GM12878 (cell line): ENCODE measurements at regions not wholly inside any gene's neighbourhood (a gene's known extent, or its start where the extent isn't known, plus 50 kb on each side); places are given as distances from the start of the nearest gene placed in this dataset.

ENCODE experiments used
- ATAC-seq: fragments of 200-7000 bp; cut with Tn5 transposase; 3 replicates; pipeline ENCODE4 v1.9.1; 2020; ENCODE audit warnings: mild to moderate bottlenecking, moderate library complexity
- BruUV-seq: library from RNA; stranded (reverse); fragments of 400-500 nt; replicated peaks from 2 replicates; lab custom pipeline; 2021; lab: Mats Ljungman, UMichigan
- CTCF ChIA-PET: fragments of 300-600 bp; sonication (Branson Sonifier 250); formaldehyde crosslinking; extraction: SDS; loops from one replicate; lab custom pipeline; 2021; ENCODE audit warnings: inconsistent platforms; lab: Yijun Ruan, JAX
- POLR2A ChIA-PET: fragments of 350-600 bp; formaldehyde crosslinking; extraction: SDS; loops from one replicate; lab custom pipeline; 2021; ENCODE audit warnings: inconsistent platforms; lab: Charles Lee
- RAD21 ChIA-PET: fragments of 300-600 bp; sonication (Branson Sonifier 250); formaldehyde crosslinking; loops from one replicate; lab custom pipeline; 2023; ENCODE audit warnings: antibody characterized with exemption; ENCODE audit not compliant: unreplicated experiment; lab: Charles Lee
- SMC1A ChIA-PET: fragments of 300-600 bp; sonication (Branson Sonifier 250); formaldehyde crosslinking; loops from one replicate; lab custom pipeline; 2023; ENCODE audit not compliant: unreplicated experiment, uncharacterized antibody; lab: Charles Lee
- DNase-seq: peaks from one replicate; pipeline ENCODE4 v3.0.0-alpha.2; 2011; ENCODE audit warnings: low read depth, low spot score
- FAIRE-seq: peaks from 3 replicates; lab custom pipeline; 2011; peaks lifted over from hg19 to GRCh38; lab: Jason Lieb, UNC
- H2AFZ ChIP-seq: 2 replicates; pipeline ENCODE4 v1.6.0; 2011; ENCODE audit warnings: low read depth, low read length, control low read depth; ENCODE audit not compliant: control insufficient read depth
- H3K27ac ChIP-seq: 2 replicates; pipeline ENCODE4 v1.5.1; 2011; ENCODE audit warnings: control low read depth; ENCODE audit not compliant: control insufficient read depth, insufficient read depth
- H3K27me3 ChIP-seq, 2 experiments: replicated peaks in 1 of 2; 2 replicates each; pipeline versions ENCODE4 v1.6.0 to v1.6.1; 2011; ENCODE audit warnings: low read length in 1 of 2; ENCODE audit not compliant: control insufficient read depth in 2 of 2, insufficient read depth in 2 of 2
- H3K36me3 ChIP-seq, 2 experiments: 2 replicates each; pipeline ENCODE4 v1.5.1; 2011; ENCODE audit warnings: low read length in 1 of 2; ENCODE audit not compliant: control insufficient read depth in 2 of 2, insufficient read depth in 2 of 2
- H3K4me1 ChIP-seq: 2 replicates; pipeline ENCODE4 v1.6.1; 2011; ENCODE audit warnings: mild to moderate bottlenecking, low read length, moderate library complexity, mixed read lengths; ENCODE audit not compliant: control insufficient read depth, insufficient read depth
- H3K4me2 ChIP-seq: 2 replicates; pipeline ENCODE4 v1.6.0; 2011; ENCODE audit warnings: control low read depth; ENCODE audit not compliant: control insufficient read depth, insufficient read depth
- H3K4me3 ChIP-seq: fragments of 200-600 bp; sonication (generic); 2 replicates; pipeline ENCODE4 v1.5.1; 2016
- H3K79me2 ChIP-seq: 2 replicates; pipeline ENCODE4 v1.6.0; 2011; ENCODE audit warnings: low read length; ENCODE audit not compliant: control insufficient read depth, insufficient read depth
- H3K9ac ChIP-seq: 2 replicates; pipeline ENCODE4 v1.8.0; 2011; ENCODE audit warnings: low read length, control low read depth, mixed read lengths; ENCODE audit not compliant: control insufficient read depth, insufficient read depth
- H3K9me3 ChIP-seq: replicated peaks from 3 replicates; pipeline ENCODE4 v1.5.1; 2011; ENCODE audit warnings: mild to moderate bottlenecking, low read length; ENCODE audit not compliant: control insufficient read depth, insufficient read depth
- H4K20me1 ChIP-seq: 2 replicates; pipeline ENCODE4 v1.6.0; 2011; ENCODE audit not compliant: control insufficient read depth, insufficient read depth
- CUX1 ChIP-seq: IDR thresholded peaks from 2 replicates; pipeline ENCODE4 v1.6.1; 2012; ENCODE audit warnings: improper control_type of control experiment, low read depth, low read length; ENCODE audit not compliant: insufficient replicate concordance
- IRF4 ChIP-seq: IDR thresholded peaks from 2 replicates; pipeline ENCODE4 v1.6.1; 2011; ENCODE audit warnings: low read depth, low read length
- NKRF ChIP-seq: fragments of 450-650 bp; conservative IDR thresholded peaks from 2 replicates; pipeline ENCODE4 v1.6.1; 2017; ENCODE audit warnings: mild to moderate bottlenecking, moderate library complexity
- PAX8 ChIP-seq: fragments of 450-650 bp; IDR thresholded peaks from 2 replicates; pipeline ENCODE4 v1.6.1; 2017; ENCODE audit warnings: mild to moderate bottlenecking, moderate library complexity
- SMARCA5 ChIP-seq: fragments of 450-650 bp; IDR thresholded peaks from 2 replicates; pipeline ENCODE4 v1.6.1; 2017; ENCODE audit warnings: mild to moderate bottlenecking
- ZNF207 ChIP-seq: fragments of 450-650 bp; IDR thresholded peaks from 2 replicates; pipeline ENCODE4 v1.6.1; 2014; ENCODE audit warnings: antibody characterized with exemption, mild to moderate bottlenecking, borderline replicate concordance
- ZNF384 ChIP-seq: IDR thresholded peaks from 2 replicates; pipeline ENCODE4 v1.6.1; 2012; ENCODE audit warnings: low read depth, mild to moderate bottlenecking, low read length, improper control_type of control experiment, borderline replicate concordance
- WGBS: methylation state at CpG from one replicate; pipeline ENCODE4 v1.1.6; 2016; ENCODE audit warnings: low lambda C conversion rate; ENCODE audit not compliant: insufficient replicate concordance, insufficient coverage; ENCODE audit errors: missing lambda C conversion rate; 5-methylcytosine and 5-hydroxymethylcytosine counted together
- in situ Hi-C: fragments of 300-500 bp; cut with MboI; formaldehyde crosslinking; loops from 9 replicates; pipeline ENCODE4 v1.14.3; 2018; ENCODE audit warnings: mixed read lengths
- intact Hi-C: fragments of 100-400 bp; cut with micrococcal nuclease; formaldehyde crosslinking; loops from one replicate; pipeline ENCODE4 v1.14.2; 2022; ENCODE audit not compliant: unreplicated experiment

- POLR2A ChIA-PET: no interaction called here
- H2AFZ ChIP-seq: no peak overlapping the region
- DNase-seq (no peak), ATAC-seq (no peak), FAIRE-seq (no peak)
- RAD21 ChIA-PET: no interaction called here
- H3K9me3 ChIP-seq: no peaks in the 10 kb centered on the region
- no peaks in the 10 kb centered on the region for H3K36me3 ChIP-seq
- H3K4me3 ChIP-seq: no peak overlapping the region
- no peaks in the 10 kb centered on the region for H4K20me1 ChIP-seq
- H3K9ac ChIP-seq: no peak overlapping the region
- intact Hi-C loops (no loop called here), in situ Hi-C loops (no loop called here)
- SMC1A ChIA-PET: no interaction called here
- H3K27ac ChIP-seq: no peak overlapping the region
- no peaks in the 10 kb centered on the region; a peak in 1 of 4 replicates for H3K27me3 ChIP-seq
- no TSS peak for BruUV-seq
- WGBS: 26% methylated on average over 31 of the region's 31 CpGs
- H3K4me2 ChIP-seq: no peak overlapping the region
- no peaks in the 10 kb centered on the region for H3K79me2 ChIP-seq
- no peaks in the 10 kb centered on the region for H3K4me1 ChIP-seq
- TF ChIP-seq IRF4: no peak
- CTCF ChIA-PET: no interaction called here
Measured at GRCh38 chr20:63091901-63092659, 85.3 kb upstream of the BHLHE23 start.

GRCh38 chr20:63090682-63091571, 84.2 kb upstream of the BHLHE23 start:
- TF ChIP-seq ZNF384 (no peak), NKRF (no peak), CUX1 (no peak), ZNF207 (no peak), SMARCA5 (no peak), PAX8 (no peak)
- no peaks in the 10 kb centered on the region for H4K20me1 ChIP-seq
- no peaks in the 10 kb centered on the region for H3K9me3 ChIP-seq
- FAIRE-seq (no peak), ATAC-seq (no peak), DNase-seq (no peak)
- ChIA-PET POLR2A (no interaction called here), SMC1A (no interaction called here), RAD21 (interaction anchor here (0.7 kb wide), 1 partner anchor 768 kb away, joined by 4 read pairs; no protein-coding TSS in a partner anchor), CTCF (no interaction called here)
- 48% methylated on average over 30 of the region's 30 CpGs for WGBS
- no peaks in the 10 kb centered on the region for H3K4me1 ChIP-seq
- no peak overlapping the region for H3K9ac ChIP-seq
- H3K4me3 ChIP-seq: no peak overlapping the region
- H3K36me3 ChIP-seq: no peaks in the 10 kb centered on the region
- H2AFZ ChIP-seq: no peak overlapping the region
- no peaks in the 10 kb centered on the region for H3K79me2 ChIP-seq
- in situ Hi-C loops (no loop called here), intact Hi-C loops (no loop called here)
- no peak overlapping the region for H3K27ac ChIP-seq
- no peak overlapping the region for H3K4me2 ChIP-seq
- no TSS peak for BruUV-seq
- no peaks in the 10 kb centered on the region; a peak in 1 of 4 replicates for H3K27me3 ChIP-seq
